SK-N-MC (cell line): ENCODE measurements at regions not wholly inside any gene's neighbourhood (a gene's known extent, or its start where the extent isn't known, plus 50 kb on each side); places are given as distances from the start of the nearest gene placed in this dataset.

Source experiments
- EZH2 ChIP-seq: fragments of 200-600 bp; sonication (generic); IDR thresholded peaks from one replicate; pipeline ENCODE4 v1.6.1; 2017; ENCODE audit warnings: antibody characterized with exemption
- POLR2AphosphoS5 ChIP-seq: IDR thresholded peaks from 2 replicates; pipeline ENCODE4 v1.6.1; 2012; ENCODE audit warnings: mild to moderate bottlenecking, low read depth, low read length, borderline replicate concordance

DNA sequence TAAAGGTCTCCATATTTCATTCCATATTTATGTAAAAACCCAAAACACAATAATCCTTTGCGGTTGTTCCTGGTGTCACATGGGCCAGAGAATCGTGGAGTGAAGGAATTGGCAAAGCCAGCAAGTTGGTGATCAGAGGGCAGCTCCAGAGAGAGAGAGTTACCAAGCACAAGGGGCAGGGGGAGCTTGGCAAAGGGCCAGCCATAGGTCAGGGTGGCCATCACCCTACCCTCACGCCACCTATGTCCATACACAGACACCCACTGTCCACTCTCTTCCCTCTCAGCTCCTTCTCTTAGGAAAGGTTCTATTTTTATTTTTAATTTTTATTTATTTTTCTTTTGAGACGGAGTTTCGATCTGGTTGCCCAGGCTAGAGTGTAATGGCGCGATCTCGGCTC is 163.2 kb upstream of the JARID2 start:
- no peak for TF ChIP-seq EZH2
- TF ChIP-seq POLR2AphosphoS5: no peak
